ENCODE measurements at regions not wholly inside any gene's neighbourhood (a gene's known extent, or its start where the extent isn't known, plus 50 kb on each side); places are given as distances from the start of the nearest gene placed in this dataset.
"Not testable (repeated sequence)": the region's sequence is repeated elsewhere in the genome, so short reads cannot be mapped to it uniquely, and the experiment has no call there.

DNA sequence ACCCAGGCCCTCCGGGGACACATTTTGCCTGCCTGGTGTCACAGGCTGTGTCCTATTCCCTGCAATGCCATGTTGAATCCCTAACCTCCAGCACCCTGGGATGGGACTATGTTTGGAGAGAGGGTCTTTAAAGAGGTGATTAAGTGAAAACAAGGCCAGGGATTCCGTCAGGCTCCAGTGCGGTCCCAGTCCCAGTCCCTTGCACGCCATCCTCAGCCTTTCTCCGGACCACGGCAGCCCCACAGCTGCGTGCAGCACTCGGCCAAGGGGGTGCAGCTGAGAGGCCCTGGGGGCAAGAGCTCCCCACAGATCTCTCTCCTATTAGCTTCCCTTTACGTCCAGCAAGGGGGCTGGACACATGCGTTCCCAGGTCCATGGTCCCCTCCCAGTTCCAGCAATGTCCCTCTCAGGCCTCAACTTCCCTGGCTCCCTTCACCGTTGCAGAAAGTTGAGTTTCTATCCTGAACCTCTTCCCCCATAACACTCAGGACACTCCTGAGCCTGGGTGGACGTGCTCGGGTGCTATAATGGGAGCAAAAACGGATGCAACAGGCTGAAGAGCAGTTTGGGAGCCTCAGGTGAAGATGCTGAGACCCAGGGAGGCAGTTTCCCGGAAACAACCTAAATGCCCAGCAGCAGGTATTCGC is 1422.7 kb downstream of the BRD1 start:
- no peak for DNase-seq

DNA sequence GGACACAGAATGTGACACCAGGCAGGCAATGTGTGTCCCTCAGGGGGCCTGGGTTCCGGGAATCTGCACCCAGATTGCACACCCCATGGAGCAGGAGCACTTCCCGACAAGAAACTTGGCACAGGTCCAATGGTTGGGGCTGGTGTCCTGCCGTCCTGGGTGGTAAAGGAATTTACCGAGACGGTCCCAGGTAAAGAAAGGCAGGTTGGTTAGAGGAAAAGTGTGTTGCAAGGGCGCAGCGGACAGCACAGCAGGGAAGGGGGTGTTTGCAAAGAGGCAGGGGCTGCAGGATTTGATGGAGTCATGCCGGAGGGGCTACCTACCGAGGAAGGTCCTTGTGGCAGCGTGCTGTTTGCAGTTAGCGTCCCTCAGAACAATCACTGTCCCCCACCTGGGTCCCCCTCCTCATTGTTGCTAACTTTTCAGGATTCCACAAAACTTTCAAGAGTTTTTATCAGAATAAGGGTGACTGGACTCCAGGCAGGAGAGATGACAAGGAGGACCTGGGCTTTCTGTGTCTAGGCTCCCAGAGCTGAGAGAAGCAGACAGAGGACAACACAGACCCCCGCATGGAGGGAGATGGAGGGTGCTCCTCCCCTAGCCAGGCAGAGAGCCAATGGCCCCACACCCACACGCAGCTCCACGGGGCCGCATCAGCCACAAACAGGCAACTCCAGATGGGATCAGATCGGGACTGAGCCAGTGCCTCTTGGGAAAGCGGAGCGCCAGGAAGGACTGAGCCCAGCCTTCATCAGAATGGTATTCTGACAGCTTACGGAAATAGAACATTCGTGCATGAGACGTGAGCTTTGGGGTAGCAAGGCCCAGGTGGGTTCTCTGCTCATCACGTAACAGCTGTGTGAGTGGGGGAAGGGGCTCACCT is 1423.9 kb downstream of the BRD1 start:
- DNase-seq: no peak

DNA sequence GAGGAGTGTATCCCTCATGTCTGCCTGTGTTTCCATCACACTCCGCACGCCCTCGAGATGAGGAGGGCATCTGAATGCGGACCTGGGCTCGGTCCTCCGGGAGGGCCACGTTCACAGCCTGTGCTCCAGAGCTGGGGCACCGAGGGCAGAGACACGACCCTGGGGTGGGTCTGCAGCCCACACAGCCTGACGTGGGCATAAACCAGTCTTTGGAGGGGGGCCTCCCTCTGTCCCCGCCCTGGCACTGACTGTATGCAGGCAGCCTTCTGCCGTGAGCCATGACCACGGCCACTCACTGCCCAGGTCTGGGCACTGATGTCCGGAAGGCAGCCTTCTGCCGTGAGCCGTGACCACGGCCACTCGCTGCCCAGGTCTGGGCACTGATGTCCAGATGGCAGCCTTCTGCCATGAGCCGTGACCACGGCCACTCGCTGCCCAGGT is 1425.1 kb downstream of the BRD1 start:
- no peak for DNase-seq

DNA sequence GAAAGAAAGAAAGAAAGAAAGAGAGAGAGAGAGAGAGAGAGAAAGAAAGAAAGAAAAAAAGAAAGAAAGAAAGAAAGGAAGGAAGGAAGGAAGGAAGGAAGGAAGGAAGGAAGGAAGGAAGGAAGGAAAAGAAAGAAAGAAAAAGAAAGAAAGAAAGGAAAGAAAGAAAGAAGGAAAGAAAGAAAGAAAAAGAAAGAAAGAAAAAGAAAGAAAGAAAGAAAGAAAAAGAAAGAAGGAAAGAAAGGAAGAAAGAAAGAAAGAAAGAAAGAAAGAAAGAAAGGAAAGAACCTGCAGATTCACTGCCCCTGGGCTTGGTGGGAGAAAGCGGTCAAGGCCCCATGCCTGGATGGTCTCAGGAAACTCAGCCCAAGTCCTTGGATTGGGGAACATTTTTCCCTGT is 1426.2 kb downstream of the BRD1 start:
- DNase-seq: not testable (repeated sequence)

DNA sequence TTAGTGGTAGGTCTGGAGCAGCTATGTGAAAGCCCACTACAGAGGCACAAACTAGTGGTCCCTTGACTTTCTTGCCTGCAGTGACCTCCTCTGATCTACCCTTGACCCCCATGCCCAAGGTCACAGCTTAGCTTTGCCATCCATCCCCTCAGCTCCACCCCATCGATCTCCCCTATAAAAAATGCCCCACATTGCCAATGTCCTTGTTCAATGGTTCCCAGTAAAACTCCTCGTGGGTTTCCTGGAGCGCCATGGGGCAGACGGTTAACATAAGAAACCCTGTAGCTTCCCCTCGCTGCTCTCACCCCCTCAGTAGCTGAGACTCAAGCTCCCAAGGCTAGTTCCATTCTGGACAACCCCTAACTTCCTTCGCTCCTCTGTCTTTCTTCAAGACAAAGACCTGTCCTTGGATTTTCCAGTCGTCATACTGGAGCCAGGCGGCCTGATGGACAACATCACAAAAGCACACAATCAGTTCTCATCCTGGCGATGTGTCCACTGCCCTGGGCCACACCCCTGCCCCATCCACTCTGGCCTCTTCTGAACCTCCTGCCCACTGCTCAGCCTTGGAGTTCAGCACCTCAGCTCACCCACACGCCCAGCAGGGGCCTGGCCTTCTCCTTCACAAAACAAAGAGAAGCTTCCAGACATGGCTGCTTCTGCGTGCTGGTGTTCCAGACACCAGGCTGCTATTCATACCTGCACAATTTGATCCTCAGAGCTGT is 1429.3 kb downstream of the BRD1 start:
- no peak for DNase-seq

DNA sequence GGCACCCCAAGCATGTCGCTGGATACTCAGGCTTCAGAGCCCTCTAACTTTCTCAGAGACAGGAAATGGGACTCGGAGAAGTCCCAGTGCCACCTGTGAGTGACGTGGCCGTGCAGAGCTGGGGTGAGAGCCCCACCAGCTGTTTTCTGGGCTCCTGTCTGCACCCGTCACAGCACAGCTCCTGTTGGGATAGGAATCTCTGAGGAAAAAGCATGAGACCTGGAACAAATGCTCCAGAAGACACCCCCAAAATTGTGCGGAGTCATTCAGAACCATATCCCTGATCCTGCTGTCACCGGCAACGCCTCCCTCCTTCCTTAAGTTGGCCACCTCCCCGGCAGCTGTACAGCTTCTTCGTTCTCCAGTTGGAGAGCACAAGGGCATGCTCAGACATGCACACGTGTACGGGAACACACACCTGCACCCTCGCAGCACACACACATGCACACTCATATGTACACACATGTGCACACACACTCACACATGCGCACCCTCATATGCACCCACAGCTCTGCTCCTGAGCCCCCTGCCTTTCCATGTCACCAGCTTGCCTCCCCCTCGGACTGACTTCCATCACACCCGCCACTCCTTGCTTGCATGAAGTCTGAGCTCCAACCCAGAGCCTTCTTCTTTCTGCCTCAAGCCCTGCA is 1430.0 kb downstream of the BRD1 start:
- no peak for DNase-seq

DNA sequence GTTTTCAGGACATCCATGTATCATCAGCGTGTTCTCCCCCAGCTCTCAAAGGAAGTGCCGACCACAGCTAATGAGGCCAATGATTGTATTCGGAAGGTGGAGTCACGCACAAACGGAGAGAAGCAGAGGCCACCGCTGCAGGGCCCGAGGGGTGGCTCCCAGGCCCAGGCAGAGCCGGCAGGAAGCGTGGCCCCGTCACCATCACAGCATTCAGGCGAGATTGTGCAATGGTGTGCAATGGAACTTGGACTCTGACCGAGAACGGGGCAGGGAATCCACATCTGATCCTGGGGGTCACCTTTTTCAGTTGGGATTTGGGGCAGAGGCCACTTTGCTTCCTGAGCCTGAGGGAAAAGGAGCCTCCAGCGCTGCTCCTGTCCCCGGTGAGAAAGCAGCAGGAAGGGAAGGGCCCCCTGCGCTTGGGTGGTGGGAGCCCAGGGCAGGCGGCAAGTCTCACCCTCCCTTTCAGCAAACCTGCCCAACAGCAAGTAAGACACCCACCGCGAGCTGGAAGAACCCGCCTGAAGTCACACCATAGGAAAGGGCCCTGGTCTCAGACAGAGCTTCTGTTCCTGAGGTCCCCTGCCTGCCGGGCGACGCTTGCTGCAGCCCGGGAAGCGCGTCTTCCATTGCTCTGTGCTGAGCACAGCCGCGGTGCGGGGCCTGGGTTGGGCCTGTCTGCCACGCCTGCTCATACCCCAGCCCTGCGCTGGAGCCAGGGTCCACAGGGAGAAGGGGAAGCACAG is 1430.7 kb downstream of the BRD1 start:
- DNase-seq: no peak

DNA sequence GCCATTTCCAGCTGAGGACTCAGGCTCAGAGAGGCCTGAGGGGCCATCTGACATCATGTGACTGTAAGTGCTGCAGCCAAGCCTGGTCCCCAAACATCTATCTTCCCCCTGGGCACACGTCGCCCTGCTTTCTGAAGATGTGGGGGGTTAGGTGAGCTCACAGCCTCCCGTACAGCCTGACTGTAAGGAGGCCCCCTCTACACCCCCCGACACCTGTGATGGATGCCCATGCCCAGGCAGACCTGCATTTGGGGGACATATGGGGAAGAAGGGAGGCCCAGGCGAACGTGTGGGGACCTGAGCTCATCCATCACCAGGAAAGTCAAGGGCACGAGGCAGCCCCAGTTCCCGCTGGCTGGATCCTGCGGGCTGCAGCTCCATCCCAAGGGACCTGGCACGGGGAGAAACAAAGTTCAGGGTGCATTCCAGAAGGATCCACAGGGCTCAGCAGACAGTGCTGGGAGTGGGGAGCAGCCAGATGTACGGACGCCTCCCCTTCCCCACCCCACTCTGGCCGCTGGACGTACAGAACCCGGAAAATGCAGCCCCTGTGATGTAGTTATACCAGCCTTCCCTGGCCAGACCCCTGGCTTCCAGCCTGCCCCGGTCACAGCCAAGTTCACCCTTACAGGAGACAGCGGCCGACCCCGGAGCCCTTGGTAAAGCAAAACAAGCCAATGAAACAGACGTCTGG is 1431.4 kb downstream of the BRD1 start:
- DNase-seq: no peak

DNA sequence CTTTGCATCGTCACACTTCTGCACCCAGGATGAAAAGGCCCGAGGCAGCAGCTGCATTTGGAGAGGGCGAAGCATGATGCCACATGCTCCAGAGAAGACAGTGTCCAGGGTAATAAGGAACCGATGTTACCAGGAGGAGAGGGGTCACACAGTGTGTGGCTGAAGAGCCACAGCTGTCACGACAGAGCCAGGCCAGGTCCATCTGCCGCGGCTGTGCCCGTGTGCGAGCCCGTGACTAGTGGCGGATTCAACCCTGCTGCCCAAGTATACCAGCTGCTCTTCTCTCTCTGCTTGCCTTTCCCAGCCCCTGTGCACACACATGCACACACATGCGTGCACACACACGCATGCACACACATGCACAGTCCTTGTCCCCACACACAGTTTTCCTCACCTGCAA is 1432.5 kb downstream of the BRD1 start:
- no peak for DNase-seq

DNA sequence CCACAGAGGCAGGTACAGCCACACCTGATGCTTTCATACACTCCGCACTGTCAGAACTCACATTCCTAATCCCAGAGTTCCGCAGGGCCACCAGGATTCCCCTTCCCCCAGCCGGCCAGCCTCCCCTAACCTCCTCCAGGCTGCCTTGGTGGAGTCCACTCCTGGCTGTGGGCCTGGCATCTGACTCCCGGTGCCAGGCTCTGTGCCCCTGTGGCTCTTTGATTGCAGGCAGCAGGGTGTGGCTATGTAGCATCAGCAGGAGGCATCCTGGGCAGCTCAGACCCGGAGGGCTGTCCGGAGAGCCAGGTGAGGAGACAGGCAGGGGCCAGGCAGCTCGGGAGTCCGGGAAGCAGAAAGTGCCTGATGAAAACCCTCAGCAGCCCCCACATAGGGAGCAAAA is 1432.9 kb downstream of the BRD1 start:
- no peak for DNase-seq

DNA sequence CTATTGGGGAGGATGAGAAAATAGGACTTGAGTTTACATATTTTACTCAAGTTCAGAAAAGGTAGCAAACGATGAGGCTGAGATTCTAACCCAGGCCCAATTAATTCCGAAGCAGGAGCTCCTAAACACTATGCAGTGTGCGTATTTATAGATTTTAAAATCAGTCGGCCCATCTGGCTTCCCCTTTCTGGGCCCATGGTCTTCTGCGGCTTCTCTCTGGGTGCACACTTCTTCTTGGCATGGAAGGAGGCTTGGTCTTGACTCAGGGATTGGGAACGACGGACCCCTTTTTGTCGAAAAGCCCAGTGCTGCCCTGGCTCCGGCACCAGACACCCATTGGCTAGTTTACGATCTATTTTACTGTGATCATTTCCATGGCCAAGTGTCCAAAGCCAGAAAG is 1433.8 kb downstream of the BRD1 start:
- DNase-seq: no peak

DNA sequence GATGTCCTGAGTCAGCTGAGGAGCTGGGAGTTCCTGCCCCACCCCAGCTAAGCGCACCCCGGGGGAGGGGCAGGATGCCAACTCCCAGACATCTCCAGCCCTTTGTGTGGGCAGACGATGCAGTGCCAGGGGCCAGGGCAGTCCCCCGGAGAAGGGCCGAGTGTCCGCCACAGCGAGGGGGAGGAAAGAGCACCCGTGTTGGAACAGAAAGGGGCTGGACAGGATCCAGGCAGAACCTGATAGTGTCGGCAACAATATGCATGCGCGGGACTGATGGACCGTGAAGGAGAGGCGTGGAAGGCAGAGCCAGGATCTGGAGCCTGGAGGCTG is 1434.7 kb downstream of the BRD1 start:
- DNase-seq: no peak

DNA sequence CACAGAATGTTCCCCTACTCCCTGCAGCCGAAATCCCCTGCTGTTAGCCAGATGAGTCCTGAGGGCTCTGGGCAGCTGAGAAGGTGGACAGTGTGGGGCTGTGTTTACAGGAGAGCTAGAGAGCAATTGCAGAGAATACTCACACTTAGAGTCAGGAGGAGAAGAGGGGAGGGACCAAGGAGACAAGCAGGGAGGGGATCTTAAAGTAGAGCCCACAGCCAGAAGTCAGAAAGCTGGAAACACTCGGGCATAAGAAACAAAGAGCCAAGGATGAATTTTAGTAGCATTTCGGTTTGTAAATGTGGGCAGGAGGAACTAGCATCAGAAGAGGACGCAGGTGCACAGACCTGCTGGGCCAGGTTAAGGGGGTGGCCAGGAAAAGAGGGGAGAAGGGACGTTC is 1435.9 kb downstream of the BRD1 start:
- no peak for DNase-seq

DNA sequence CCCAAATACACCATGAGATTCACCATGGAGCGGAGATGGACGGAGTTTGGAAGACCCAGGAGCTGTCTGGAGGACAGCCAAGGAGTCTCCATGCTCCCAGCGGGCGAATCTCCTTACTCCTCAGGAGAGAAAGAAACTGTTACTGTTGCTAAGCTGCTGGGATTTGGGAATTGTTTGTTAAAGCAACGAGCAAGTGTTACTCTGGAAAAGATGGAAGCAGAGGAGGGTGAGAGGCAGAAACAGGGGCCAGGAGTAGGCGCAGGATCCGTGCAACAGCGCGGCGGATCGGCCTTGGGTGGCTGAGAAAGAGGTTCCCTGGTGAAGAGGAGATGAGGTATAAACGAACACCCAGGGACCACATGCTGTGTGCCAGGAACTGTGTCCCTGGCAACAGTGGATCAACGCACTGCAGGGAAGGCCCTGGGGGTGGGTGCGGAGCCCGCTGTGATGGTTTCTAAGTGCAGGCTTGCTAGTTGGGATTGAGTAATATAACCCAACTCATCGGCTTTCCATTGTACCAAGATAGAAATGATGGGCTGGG is 1436.4 kb downstream of the BRD1 start:
- DNase-seq: no peak

DNA sequence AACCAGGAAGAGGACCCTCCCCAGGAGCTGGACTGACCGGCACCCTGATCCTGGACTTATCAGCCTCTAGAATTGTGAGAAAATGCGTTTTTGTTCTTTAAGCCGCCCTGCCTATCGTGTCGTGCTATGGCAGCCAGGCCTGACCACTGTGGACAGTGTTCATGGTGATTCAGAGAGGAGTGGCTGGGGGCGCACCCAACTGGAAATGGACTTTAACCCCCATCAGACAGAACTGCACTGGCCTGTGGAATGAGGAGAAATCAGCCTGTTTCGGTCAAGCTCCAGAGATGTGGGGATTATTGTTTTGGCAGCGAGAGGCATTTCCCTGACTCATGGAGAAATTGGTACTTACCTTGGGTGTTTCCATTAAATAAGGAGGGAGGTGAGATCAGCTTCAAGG is 1437.8 kb downstream of the BRD1 start:
- DNase-seq: no peak

DNA sequence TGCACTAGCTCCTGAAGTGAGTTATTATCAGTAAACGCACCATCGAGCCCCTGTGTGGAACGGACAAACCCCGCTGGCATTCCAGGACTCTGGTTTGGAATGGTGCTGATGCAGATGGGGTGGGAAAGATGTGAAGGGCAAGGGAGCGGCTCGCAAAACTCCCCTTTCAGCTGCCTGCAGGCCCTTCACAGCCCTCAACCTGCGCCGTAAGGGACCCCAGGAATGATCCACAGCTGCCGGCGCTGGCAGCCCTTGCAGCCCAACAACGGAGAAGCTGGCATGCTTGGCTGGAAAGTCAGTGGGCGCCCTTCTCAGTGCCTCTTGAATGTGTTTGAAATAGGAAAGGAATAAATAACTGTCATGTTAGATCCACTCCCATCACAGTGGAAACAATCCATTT is 1445.5 kb downstream of the BRD1 start:
- DNase-seq: no peak

DNA sequence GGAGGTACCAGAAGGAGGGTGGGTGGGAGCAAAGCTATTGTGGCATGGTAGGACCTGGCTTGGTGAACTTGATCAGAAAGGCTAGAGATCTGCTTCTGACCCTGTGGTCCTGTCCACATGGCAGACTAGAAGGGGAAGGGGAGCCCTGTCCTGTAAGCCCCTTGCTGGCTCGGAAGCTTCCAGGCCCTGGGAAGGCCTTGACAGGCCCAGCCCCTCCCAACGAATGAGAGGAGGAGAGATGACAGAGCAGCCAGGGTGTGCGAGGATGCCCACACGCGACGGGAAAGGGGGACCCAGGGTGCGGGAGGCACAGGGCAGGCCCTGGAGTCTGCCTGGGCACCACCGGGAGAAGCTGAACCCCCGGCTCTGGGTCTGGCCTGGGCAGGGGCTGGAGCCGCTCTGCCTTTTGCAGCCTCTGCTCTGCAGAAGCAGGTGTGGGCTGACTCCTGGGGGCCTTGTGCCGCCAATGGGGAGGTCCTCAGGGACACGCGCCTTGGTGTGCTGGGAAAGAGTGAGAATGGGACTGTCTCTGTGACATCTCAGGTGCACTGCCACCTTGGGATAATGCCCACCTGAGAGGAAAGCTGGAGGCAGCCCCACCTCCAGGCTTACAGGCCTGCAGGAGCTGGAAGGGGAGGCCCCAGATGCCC is 1447.5 kb downstream of the BRD1 start:
- no peak for DNase-seq

DNA sequence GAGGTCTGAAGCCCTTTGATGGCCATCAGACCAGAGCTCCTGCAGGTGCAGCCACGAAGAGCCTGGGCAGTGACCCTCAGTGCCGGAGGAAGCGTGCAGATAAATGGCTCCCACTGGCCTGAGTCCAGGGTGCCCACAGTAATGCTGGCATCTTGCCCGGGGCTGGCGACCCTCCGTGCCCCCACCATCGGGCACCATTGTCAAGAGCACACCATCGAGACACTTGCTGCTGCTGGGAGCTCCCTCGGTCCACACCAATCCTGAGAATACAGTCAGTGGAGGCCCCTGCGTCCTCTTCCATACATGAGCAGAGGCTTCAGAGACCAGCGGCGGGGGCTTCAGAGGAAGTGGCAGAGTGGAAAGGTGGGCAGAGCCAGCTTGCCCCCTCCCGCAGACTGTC is 1448.3 kb downstream of the BRD1 start:
- no peak for DNase-seq

DNA sequence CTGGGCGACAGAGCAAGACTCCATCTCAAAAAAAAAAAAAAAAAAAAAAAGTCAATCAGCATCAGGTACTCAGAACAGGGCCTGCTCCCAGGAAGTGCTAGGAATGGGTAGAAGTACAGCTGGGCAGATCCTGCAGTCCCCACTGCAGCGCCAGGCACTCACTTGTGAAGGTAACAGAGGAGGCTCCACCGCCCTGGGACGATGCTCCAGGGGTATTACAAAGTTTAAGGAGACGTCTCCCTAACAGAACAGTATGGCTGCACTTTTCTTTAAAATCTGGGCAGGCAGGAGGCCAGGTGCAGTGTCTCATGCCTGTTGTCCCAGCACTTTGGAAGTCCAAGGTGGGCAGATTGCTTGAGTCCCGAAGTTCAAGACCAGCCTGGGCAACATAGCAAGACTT is 1449.0 kb downstream of the BRD1 start:
- no peak for DNase-seq

DNA sequence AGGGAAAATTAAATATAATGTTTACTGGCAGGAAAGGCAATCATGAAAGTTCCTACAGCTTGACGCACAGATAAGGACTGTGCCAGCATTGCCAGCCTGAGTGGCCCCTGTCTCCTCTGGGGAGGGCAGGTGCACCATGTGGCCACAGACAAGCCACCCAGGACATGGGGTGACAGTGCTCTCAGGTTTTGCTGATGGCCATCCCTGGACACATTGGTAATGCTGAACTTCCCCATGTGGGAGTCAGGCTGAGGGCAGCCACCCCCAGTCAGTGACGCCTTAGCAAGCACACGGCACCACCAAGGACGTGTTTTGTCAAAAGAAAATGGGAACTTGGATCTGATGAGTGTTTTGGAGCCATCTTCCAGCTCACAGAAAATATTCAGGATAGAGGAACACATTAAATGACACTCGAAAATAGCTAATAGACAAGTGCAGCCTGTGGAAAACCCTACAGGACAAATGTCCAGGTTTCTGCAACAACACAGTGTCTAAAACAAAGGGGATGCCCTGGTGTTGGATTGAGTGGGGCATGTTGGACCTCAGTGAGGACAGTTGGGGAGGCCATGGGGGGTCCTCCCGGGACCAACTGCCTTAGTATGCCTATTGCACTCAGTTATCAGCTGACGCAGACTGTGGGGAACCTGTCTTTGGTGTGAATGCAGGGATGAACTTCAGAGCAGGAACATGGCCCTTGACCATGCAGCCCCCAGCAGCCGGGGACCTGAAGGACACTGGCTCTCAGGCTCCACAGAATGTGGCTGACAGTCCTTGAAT is 1450.5 kb downstream of the BRD1 start:
- no peak for DNase-seq
